ENCODE measurements at regions not wholly inside any gene's neighbourhood (a gene's known extent, or its start where the extent isn't known, plus 50 kb on each side); places are given as distances from the start of the nearest gene placed in this dataset.

DNA sequence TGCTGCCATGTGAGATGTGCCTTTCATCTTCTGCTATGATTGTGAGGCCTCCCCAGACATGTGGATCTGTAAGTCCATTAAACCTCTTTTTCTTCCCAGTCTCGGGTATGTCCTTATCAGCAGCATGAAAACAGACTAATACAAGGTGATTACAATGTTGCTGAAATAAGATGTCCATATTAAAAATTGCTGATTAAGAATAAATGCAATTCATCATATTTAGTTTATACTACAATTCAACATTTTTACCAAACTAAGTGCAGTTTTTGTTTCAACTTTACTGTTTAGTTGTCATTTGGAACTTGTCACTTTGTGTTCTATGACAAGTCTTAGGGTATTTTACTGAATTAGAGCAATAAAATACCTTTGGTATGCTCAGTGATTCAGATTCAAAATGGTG is 127.6 kb upstream of the TMCO5A start:
- H3K36me3 ChIP-seq (ENCODE audit: control insufficient read depth, insufficient read depth, low read length): no peaks in the 10 kb centered on the region
- no peak overlapping the region for H3K27ac ChIP-seq (ENCODE audit: low read depth, low read length, severe bottlenecking)
- no peak overlapping the region for H3K4me3 ChIP-seq (ENCODE audit: extremely low read depth, insufficient read depth, low read length, poor library complexity, severe bottlenecking)
- H3K9me3 ChIP-seq (ENCODE audit: control insufficient read depth, low read length): no peaks in the 10 kb centered on the region
- WGBS, 2 experiments (ENCODE audit: insufficient coverage in 2 of 2): no CpG with 5 or more reads among the region's 1 CpG
- no peaks in the 10 kb centered on the region for H3K4me1 ChIP-seq (ENCODE audit: control insufficient read depth, insufficient read depth, low read length, poor library complexity, severe bottlenecking)

GRCh38 chr15:37810381-37810780 is 124.1 kb upstream of the TMCO5A start:
- H3K4me1 ChIP-seq (ENCODE audit: control insufficient read depth, insufficient read depth, low read length, poor library complexity, severe bottlenecking): no peaks in the 10 kb centered on the region
- no peaks in the 10 kb centered on the region for H3K9me3 ChIP-seq (ENCODE audit: control insufficient read depth, low read length)

GRCh38 chr15:37813306-37813705 is 121.1 kb upstream of the TMCO5A start:
- Histone ChIP-seq H3K36me3 (ENCODE audit: control insufficient read depth, insufficient read depth, low read length) (no peaks in the 10 kb centered on the region), H3K27ac (ENCODE audit: low read depth, low read length, severe bottlenecking) (no peak overlapping the region), H3K4me1 (ENCODE audit: control insufficient read depth, insufficient read depth, low read length, poor library complexity, severe bottlenecking) (no peaks in the 10 kb centered on the region), H3K9me3 (ENCODE audit: control insufficient read depth, low read length) (no peaks in the 10 kb centered on the region), H3K4me3 (ENCODE audit: extremely low read depth, insufficient read depth, low read length, poor library complexity, severe bottlenecking) (no peak overlapping the region)
- 100% methylated on average over 2 of the region's 3 CpGs for WGBS, 2 experiments (ENCODE audit: insufficient coverage in 2 of 2)

More at GRCh38 chr15:37810381-37810780, 124.1 kb upstream of the TMCO5A start:
- H3K36me3 ChIP-seq (ENCODE audit: control insufficient read depth, insufficient read depth, low read length): no peaks in the 10 kb centered on the region
- no peak overlapping the region for H3K27ac ChIP-seq (ENCODE audit: low read depth, low read length, severe bottlenecking)
- no peak overlapping the region for H3K4me3 ChIP-seq (ENCODE audit: extremely low read depth, insufficient read depth, low read length, poor library complexity, severe bottlenecking)

DNA sequence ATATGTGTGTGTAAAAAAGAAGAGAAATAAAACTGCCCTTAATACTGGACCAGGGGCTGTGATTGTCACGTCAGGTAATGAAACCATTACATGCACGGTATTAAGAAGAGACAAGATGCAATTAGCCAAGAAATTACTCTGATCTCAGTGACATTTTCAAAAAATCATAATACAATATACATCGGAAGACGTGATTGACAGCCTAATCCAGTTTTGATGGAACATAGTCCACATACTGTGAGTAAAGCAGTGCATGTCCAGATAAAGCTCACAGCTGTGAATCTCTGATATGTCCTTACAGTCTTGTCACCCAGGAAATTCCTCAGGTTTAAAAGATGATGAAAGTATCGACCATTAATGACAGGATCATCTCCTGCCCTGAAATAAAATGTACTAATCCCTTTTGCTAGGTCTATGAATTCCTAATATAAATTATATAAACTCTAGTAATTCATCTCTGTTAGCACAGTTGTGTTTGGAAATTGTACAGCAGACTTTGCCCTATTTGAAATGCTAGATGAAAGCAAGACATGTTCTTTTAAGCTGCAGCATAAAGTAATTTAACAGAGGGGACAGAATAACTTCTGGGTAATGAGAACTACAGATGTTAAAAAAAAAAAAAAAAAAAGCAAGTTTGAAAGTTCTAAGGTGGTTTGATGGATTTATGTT is 119.5 kb upstream of the TMCO5A start:
- Histone ChIP-seq H3K36me3 (ENCODE audit: control insufficient read depth, insufficient read depth, low read length) (no peaks in the 10 kb centered on the region), H3K27ac (ENCODE audit: low read depth, low read length, severe bottlenecking) (no peak overlapping the region), H3K4me3 (ENCODE audit: extremely low read depth, insufficient read depth, low read length, poor library complexity, severe bottlenecking) (no peak overlapping the region), H3K4me1 (ENCODE audit: control insufficient read depth, insufficient read depth, low read length, poor library complexity, severe bottlenecking) (peaks cover 4% of the 10 kb centered on the region), H3K9me3 (ENCODE audit: control insufficient read depth, low read length) (no peaks in the 10 kb centered on the region)
- 83 to 94% methylated on average over 4 of the region's 5 CpGs for WGBS, 2 experiments (ENCODE audit: insufficient coverage in 2 of 2)

DNA sequence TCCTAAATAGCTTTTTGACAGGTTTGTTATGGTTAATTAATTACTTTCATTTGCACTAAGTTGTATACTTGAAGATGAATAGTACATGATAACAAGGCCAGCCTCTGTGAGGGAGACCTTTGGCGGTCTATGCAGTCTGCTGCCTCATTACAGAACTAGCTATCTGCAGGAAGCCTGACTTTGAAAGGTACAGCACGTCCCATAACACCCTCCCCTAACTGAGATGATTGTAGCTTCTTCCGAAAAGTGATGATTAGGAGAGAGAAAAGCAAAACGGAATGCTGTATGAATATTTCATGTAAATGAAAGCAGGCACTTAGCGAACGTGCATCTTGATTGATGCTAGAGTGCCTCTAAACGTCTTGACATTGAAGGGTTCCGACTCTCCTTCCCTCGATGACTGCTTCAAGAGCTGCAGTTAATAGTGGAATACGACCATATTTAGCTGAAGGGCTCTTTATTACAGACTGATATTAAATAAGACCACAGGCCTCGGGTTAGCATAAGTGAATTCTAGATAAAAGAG is 116.2 kb upstream of the TMCO5A start:
- Histone ChIP-seq H3K4me3 (ENCODE audit: extremely low read depth, insufficient read depth, low read length, poor library complexity, severe bottlenecking) (no peak overlapping the region), H3K9me3 (ENCODE audit: control insufficient read depth, low read length) (no peaks in the 10 kb centered on the region), H3K36me3 (ENCODE audit: control insufficient read depth, insufficient read depth, low read length) (no peaks in the 10 kb centered on the region), H3K27ac (ENCODE audit: low read depth, low read length, severe bottlenecking) (no peak overlapping the region), H3K4me1 (ENCODE audit: control insufficient read depth, insufficient read depth, low read length, poor library complexity, severe bottlenecking) (peaks cover 4% of the 10 kb centered on the region)
- WGBS, 2 experiments (ENCODE audit: insufficient coverage in 2 of 2): 93 to 94% methylated on average over 8 to 9 of the region's 11 CpGs

DNA sequence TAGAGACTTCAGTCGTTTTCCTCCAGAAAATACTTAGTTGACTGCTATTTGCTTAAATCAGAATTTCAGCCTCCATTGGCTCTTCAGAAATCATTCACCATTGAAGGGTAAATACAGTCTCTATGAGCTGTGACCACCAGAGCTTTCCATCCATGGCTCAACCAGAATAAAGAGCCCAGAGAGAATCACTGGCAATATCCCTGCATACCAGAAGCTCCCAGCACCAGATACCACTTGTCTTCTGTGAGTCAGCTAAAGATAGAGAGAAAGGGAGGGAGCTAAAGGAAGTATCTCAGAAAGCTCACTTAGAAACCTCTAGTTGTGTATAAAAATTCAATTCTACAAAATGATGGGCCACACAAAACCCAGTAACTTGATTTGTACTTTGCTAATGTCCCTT is 115.2 kb upstream of the TMCO5A start:
- Histone ChIP-seq H3K27ac (ENCODE audit: low read depth, low read length, severe bottlenecking) (no peak overlapping the region), H3K4me1 (ENCODE audit: control insufficient read depth, insufficient read depth, low read length, poor library complexity, severe bottlenecking) (peaks cover 9% of the 10 kb centered on the region), H3K9me3 (ENCODE audit: control insufficient read depth, low read length) (no peaks in the 10 kb centered on the region), H3K36me3 (ENCODE audit: control insufficient read depth, insufficient read depth, low read length) (no peaks in the 10 kb centered on the region), H3K4me3 (ENCODE audit: extremely low read depth, insufficient read depth, low read length, poor library complexity, severe bottlenecking) (no peak overlapping the region)
- 60 to 63% methylated on average over 1 of the region's 1 CpG for WGBS, 2 experiments (ENCODE audit: insufficient coverage in 2 of 2)

GRCh38 chr15:37820380-37821128 is 113.9 kb upstream of the TMCO5A start:
- H3K9me3 ChIP-seq (ENCODE audit: control insufficient read depth, low read length): no peaks in the 10 kb centered on the region
- H3K27ac ChIP-seq (ENCODE audit: low read depth, low read length, severe bottlenecking): no peak overlapping the region
- peaks cover 18% of the 10 kb centered on the region for H3K4me1 ChIP-seq (ENCODE audit: control insufficient read depth, insufficient read depth, low read length, poor library complexity, severe bottlenecking)
- H3K4me3 ChIP-seq (ENCODE audit: extremely low read depth, insufficient read depth, low read length, poor library complexity, severe bottlenecking): no peak overlapping the region
- H3K36me3 ChIP-seq (ENCODE audit: control insufficient read depth, insufficient read depth, low read length): no peaks in the 10 kb centered on the region
- 88 to 96% methylated on average over 7 to 9 of the region's 10 CpGs for WGBS, 2 experiments (ENCODE audit: insufficient coverage in 2 of 2)

GRCh38 chr15:37823601-37824275 is 110.7 kb upstream of the TMCO5A start:
- Histone ChIP-seq H3K9me3 (ENCODE audit: control insufficient read depth, low read length) (no peaks in the 10 kb centered on the region), H3K4me3 (ENCODE audit: extremely low read depth, insufficient read depth, low read length, poor library complexity, severe bottlenecking) (no peak overlapping the region), H3K4me1 (ENCODE audit: control insufficient read depth, insufficient read depth, low read length, poor library complexity, severe bottlenecking) (peaks cover 18% of the 10 kb centered on the region), H3K36me3 (ENCODE audit: control insufficient read depth, insufficient read depth, low read length) (no peaks in the 10 kb centered on the region), H3K27ac (ENCODE audit: low read depth, low read length, severe bottlenecking) (no peak overlapping the region)
- WGBS, 2 experiments (ENCODE audit: insufficient coverage in 2 of 2): 88 to 92% methylated on average over 7 of the region's 10 CpGs

DNA sequence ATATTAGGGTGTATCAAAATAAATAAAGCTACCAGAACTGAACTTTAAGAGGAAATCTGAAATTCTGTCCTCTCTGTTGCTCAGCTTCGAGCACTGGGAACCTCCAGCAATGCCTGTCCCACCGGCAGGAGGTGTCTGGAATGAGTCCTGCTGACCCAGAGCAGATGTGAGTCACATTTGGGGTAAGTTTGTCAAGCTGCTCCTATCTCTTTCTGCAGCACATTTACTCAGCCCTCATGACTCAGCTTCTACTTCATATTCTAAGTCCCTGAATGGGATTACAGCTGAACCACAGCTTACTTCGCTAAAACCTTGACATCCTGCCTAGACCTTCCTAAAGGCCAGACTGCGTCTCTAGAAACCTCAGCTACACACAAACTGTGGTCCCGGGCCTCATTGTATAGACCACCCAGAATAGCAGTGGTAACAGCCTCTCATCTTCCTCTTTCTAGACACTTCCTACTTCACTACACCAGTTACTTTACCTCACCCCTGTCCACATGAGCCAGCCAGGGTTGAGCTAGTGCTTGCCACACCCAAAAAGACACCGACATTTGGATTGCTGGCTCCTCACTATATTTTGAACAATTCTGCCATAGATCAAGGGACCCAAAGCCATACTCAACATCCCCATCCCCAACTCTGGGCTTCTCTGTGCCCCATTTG is 109.6 kb upstream of the TMCO5A start:
- peaks cover 14% of the 10 kb centered on the region for H3K4me1 ChIP-seq (ENCODE audit: control insufficient read depth, insufficient read depth, low read length, poor library complexity, severe bottlenecking)
- H3K9me3 ChIP-seq (ENCODE audit: control insufficient read depth, low read length): no peaks in the 10 kb centered on the region
- no peaks in the 10 kb centered on the region for H3K36me3 ChIP-seq (ENCODE audit: control insufficient read depth, insufficient read depth, low read length)
- H3K4me3 ChIP-seq (ENCODE audit: extremely low read depth, insufficient read depth, low read length, poor library complexity, severe bottlenecking): no peak overlapping the region
- WGBS, 2 experiments (ENCODE audit: insufficient coverage in 2 of 2): 64 to 83% methylated on average over 3 to 6 of the region's 6 CpGs
- H3K27ac ChIP-seq (ENCODE audit: low read depth, low read length, severe bottlenecking): peak overlapping the region; percentile 68

- Histone ChIP-seq H3K9me3 (ENCODE audit: control insufficient read depth, low read length) (peaks cover 4% of the 10 kb centered on the region), H3K4me3 (ENCODE audit: extremely low read depth, insufficient read depth, low read length, poor library complexity, severe bottlenecking) (no peak overlapping the region), H3K36me3 (ENCODE audit: control insufficient read depth, insufficient read depth, low read length) (no peaks in the 10 kb centered on the region), H3K4me1 (ENCODE audit: control insufficient read depth, insufficient read depth, low read length, poor library complexity, severe bottlenecking) (no peaks in the 10 kb centered on the region), H3K27ac (ENCODE audit: low read depth, low read length, severe bottlenecking) (no peak overlapping the region)
- 80 to 100% methylated on average over 2 of the region's 3 CpGs for WGBS, 2 experiments (ENCODE audit: insufficient coverage in 2 of 2)
These were observed 97.2 kb upstream of the TMCO5A start for GRCh38 chr15:37837276-37837675.

All from mesodermal cell (in vitro differentiated cells).